ENCODE measurements at regions not wholly inside any gene's neighbourhood (a gene's known extent, or its start where the extent isn't known, plus 50 kb on each side); places are given as distances from the start of the nearest gene placed in this dataset.
A peak's percentile ranks its signal among the peaks of the same experiment; 100 is the strongest.

- TF ChIP-seq POLR2AphosphoS5 (IDR thresholded peaks at IDR 0.05; ENCODE audit: low read depth) = no peak
- no peak for TF ChIP-seq STAT1 (IDR thresholded peaks at IDR 0.05; ENCODE audit: unreplicated experiment)
- no peak for TF ChIP-seq CREB1 (CRISPR knock-in tag; IDR thresholded peaks at IDR 0.05; ENCODE audit: low read depth)
- TF ChIP-seq ZNF114 (CRISPR knock-in tag; IDR thresholded peaks at IDR 0.05) = no peak
- no peak for TF ChIP-seq REST (IDR thresholded peaks at IDR 0.05; ENCODE audit: unreplicated experiment)
- TF ChIP-seq EZH2phosphoT487 (IDR thresholded peaks at IDR 0.05; ENCODE audit: unreplicated experiment) = no peak
- TF ChIP-seq JUNB (IDR thresholded peaks at IDR 0.05; ENCODE audit: unreplicated experiment) = no peak
- no peak for TF ChIP-seq CTCF (conservative IDR thresholded peaks at IDR 0.05; ENCODE audit: low read depth in 2 of 2)
- no peak for TF ChIP-seq NANOG (IDR thresholded peaks at IDR 0.05; ENCODE audit: borderline replicate concordance)
- no peak for TF ChIP-seq ETS1 (IDR thresholded peaks at IDR 0.05)
These were observed 306.5 kb downstream of the PRDM5 start (continued) for GRCh38 chr4:120616041-120616440.

- Mint-ChIP-seq H3K36me3 (ENCODE audit: low read depth) (no peaks in the 10 kb centered on the region), H3K9me3 (no peaks in the 10 kb centered on the region), H3K4me3 (no peak overlapping the region), H3K27ac (peak overlapping the region; percentile 7; the same call in 1 of the 2 replicates), H3K27me3 (ENCODE audit: insufficient read depth, low read depth, poor library complexity) (no peaks in the 10 kb centered on the region), H3K4me1 (no peaks in the 10 kb centered on the region)
- H3K4me2 ChIP-seq = no peak overlapping the region
- ATAC-seq (no peak), DNase-seq (ENCODE audit: low spot score) (no peak)
- TF ChIP-seq ZNF462 (CRISPR knock-in tag; IDR thresholded peaks at IDR 0.05) (no peak), EZH2 (IDR thresholded peaks at IDR 0.05; ENCODE audit: low read depth, unreplicated experiment) (no peak), STAT1 (IDR thresholded peaks at IDR 0.05; ENCODE audit: unreplicated experiment) (no peak)
- no peaks in the 10 kb centered on the region for H3F3A ChIP-seq (replicated peaks; ENCODE audit: low read depth)
- H3K27ac ChIP-seq (ENCODE audit: low read depth) = no peak overlapping the region
- H3K4me3 ChIP-seq = no peak overlapping the region
- H3K4me1 ChIP-seq (ENCODE audit: insufficient read depth) = no peaks in the 10 kb centered on the region
- no peaks in the 10 kb centered on the region for H3K79me2 ChIP-seq (replicated peaks; ENCODE audit: insufficient read depth)
- no peak overlapping the region for H2AFZ ChIP-seq
- no peaks in the 10 kb centered on the region for H4K20me1 ChIP-seq (replicated peaks; ENCODE audit: insufficient read depth)
- no peaks in the 10 kb centered on the region for H3K36me3 ChIP-seq (ENCODE audit: insufficient read depth)
- H3K27me3 ChIP-seq (ENCODE audit: insufficient read depth) = no peaks in the 10 kb centered on the region
- H3K9me2 ChIP-seq (ENCODE audit: insufficient read depth) = no peaks in the 10 kb centered on the region
These were observed 308.7 kb downstream of the PRDM5 start for GRCh38 chr4:120613778-120614177.
